ENCODE measurements at regions not wholly inside any gene's neighbourhood (a gene's known extent, or its start where the extent isn't known, plus 50 kb on each side); places are given as distances from the start of the nearest gene placed in this dataset.

GRCh38 chr2:22375096-22375495, 1009.9 kb upstream of the KLHL29 start:
- TF ChIP-seq CTCF (conservative IDR thresholded peaks at IDR 0.05; ENCODE audit: low read depth, low read length) = peak; percentile 31
- DNase-seq (ENCODE audit: low read depth) = no peak
- no peak overlapping the region for H3K4me3 ChIP-seq (ENCODE audit: low read length)

- no peak for DNase-seq (ENCODE audit: low read depth)
- no peak overlapping the region for H3K4me3 ChIP-seq (ENCODE audit: low read length)
- no peak for TF ChIP-seq CTCF (conservative IDR thresholded peaks at IDR 0.05; ENCODE audit: low read depth, low read length)
Measured at GRCh38 chr2:22377268-22377667, 1007.7 kb upstream of the KLHL29 start.

GRCh38 chr2:22382479-22383169, 1002.4 kb upstream of the KLHL29 start:
- DNase-seq (ENCODE audit: low read depth) = no peak
- peak overlapping the region; percentile 25 for H3K4me3 ChIP-seq (ENCODE audit: low read length)
- no peak for TF ChIP-seq CTCF (conservative IDR thresholded peaks at IDR 0.05; ENCODE audit: low read depth, low read length)

- no peak for DNase-seq (ENCODE audit: low read depth)
- H3K4me3 ChIP-seq (ENCODE audit: low read length) = no peak overlapping the region
- no peak for TF ChIP-seq CTCF (conservative IDR thresholded peaks at IDR 0.05; ENCODE audit: low read depth, low read length)
Measured at GRCh38 chr2:22397847-22398246, 987.1 kb upstream of the KLHL29 start.

GRCh38 chr2:22403748-22404147, 981.2 kb upstream of the KLHL29 start:
- DNase-seq (ENCODE audit: low read depth) = no peak

GRCh38 chr2:22406625-22407024, 978.4 kb upstream of the KLHL29 start:
- no peak for TF ChIP-seq CTCF (conservative IDR thresholded peaks at IDR 0.05; ENCODE audit: low read depth, low read length)
- DNase-seq (ENCODE audit: low read depth) = no peak
- H3K4me3 ChIP-seq (ENCODE audit: low read length) = no peak overlapping the region

More at GRCh38 chr2:22403748-22404147, 981.2 kb upstream of the KLHL29 start:
- TF ChIP-seq CTCF (conservative IDR thresholded peaks at IDR 0.05; ENCODE audit: low read depth, low read length) = no peak
- H3K4me3 ChIP-seq (ENCODE audit: low read length) = no peak overlapping the region

- no peak for DNase-seq (ENCODE audit: low read depth)
- H3K4me3 ChIP-seq (ENCODE audit: low read length) = no peak overlapping the region
- no peak for TF ChIP-seq CTCF (conservative IDR thresholded peaks at IDR 0.05; ENCODE audit: low read depth, low read length)
Measured at GRCh38 chr2:22420076-22420475, 964.9 kb upstream of the KLHL29 start.

Measured in retinal pigment epithelial cell (primary cell).